Fibroblast of skin of scalp (primary cell): ENCODE measurements at regions not wholly inside any gene's neighbourhood (a gene's known extent, or its start where the extent isn't known, plus 50 kb on each side); places are given as distances from the start of the nearest gene placed in this dataset.

Experiments
- DNase-seq: peaks from one replicate; pipeline ENCODE4 v3.0.0-alpha.2; 2013

- no peak for DNase-seq
Measured at GRCh38 chr13:34474187-34474868, 467.7 kb upstream of the NBEA start.

GRCh38 chr13:34478376-34478775 lies 463.7 kb upstream of the NBEA start:
- DNase-seq: no peak

GRCh38 chr13:34502011-34502410 lies 440.1 kb upstream of the NBEA start:
- DNase-seq: no peak

- no peak for DNase-seq
Measured at GRCh38 chr13:34502621-34503020, 439.4 kb upstream of the NBEA start.

GRCh38 chr13:34506796-34507195 lies 435.3 kb upstream of the NBEA start:
- peak; percentile 7 for DNase-seq

- DNase-seq: no peak
Measured at GRCh38 chr13:34507630-34508029, 434.4 kb upstream of the NBEA start.

- no peak for DNase-seq
Measured at GRCh38 chr13:34512817-34513216, 429.3 kb upstream of the NBEA start.

- DNase-seq: no peak
Measured at GRCh38 chr13:34513526-34513925, 428.5 kb upstream of the NBEA start.

GRCh38 chr13:34515201-34515600 lies 426.9 kb upstream of the NBEA start:
- no peak for DNase-seq

GRCh38 chr13:34521171-34521570 lies 420.9 kb upstream of the NBEA start:
- DNase-seq: no peak

- DNase-seq: no peak
Measured at GRCh38 chr13:34522808-34523207, 419.3 kb upstream of the NBEA start.

GRCh38 chr13:34523406-34523805 lies 418.7 kb upstream of the NBEA start:
- peak; percentile 11 for DNase-seq

GRCh38 chr13:34533941-34534340 lies 408.1 kb upstream of the NBEA start:
- no peak for DNase-seq

GRCh38 chr13:34542321-34542720 lies 399.7 kb upstream of the NBEA start:
- DNase-seq: no peak

GRCh38 chr13:34543836-34544235 lies 398.2 kb upstream of the NBEA start:
- DNase-seq: no peak

- no peak for DNase-seq
Measured at GRCh38 chr13:34545461-34545860, 396.6 kb upstream of the NBEA start.

GRCh38 chr13:34546344-34547250 lies 395.5 kb upstream of the NBEA start:
- DNase-seq: peak; percentile 17

- DNase-seq: no peak
Measured at GRCh38 chr13:34547929-34548328, 394.1 kb upstream of the NBEA start.

GRCh38 chr13:34553376-34553775 lies 388.7 kb upstream of the NBEA start:
- DNase-seq: no peak

GRCh38 chr13:34555988-34556387 lies 386.1 kb upstream of the NBEA start:
- DNase-seq: no peak

- no peak for DNase-seq
Measured at GRCh38 chr13:34561033-34561432, 381.0 kb upstream of the NBEA start.

GRCh38 chr13:34567597-34567996 lies 374.5 kb upstream of the NBEA start:
- DNase-seq: no peak

- peak; percentile 2 for DNase-seq
Measured at GRCh38 chr13:34570698-34571353, 371.2 kb upstream of the NBEA start.
